HFF-Myc (cell line): ENCODE measurements at regions not wholly inside any gene's neighbourhood (a gene's known extent, or its start where the extent isn't known, plus 50 kb on each side); places are given as distances from the start of the nearest gene placed in this dataset.

Experiments used
- DNase-seq: peaks from one replicate; pipeline ENCODE4 v3.0.0-alpha.2; 2011; ENCODE audit warnings: low read depth; ENCODE audit errors: extremely low read depth
- H3K4me3 ChIP-seq: replicated peaks from 2 replicates; pipeline ENCODE4 v1.5.1; 2011; ENCODE audit warnings: low read depth, mild to moderate bottlenecking, control low read depth, low read length
- CTCF ChIP-seq: IDR thresholded peaks from 2 replicates; pipeline ENCODE4 v1.5.1; 2012; ENCODE audit warnings: mild to moderate bottlenecking, low read depth, low read length, control low read depth; ENCODE audit errors: missing control alignments

- no peak overlapping the region for H3K4me3 ChIP-seq
- DNase-seq = no peak
- TF ChIP-seq CTCF = no peak
Observed at GRCh38 chr2:16210841-16211240, 270.5 kb downstream of the MYCN start.

- no peak overlapping the region for H3K4me3 ChIP-seq
- DNase-seq = no peak
- no peak for TF ChIP-seq CTCF
Observed at GRCh38 chr2:16209799-16210198, 269.4 kb downstream of the MYCN start.

GRCh38 chr2:16208921-16209320 lies 268.6 kb downstream of the MYCN start:
- H3K4me3 ChIP-seq = no peak overlapping the region
- DNase-seq = no peak
- no peak for TF ChIP-seq CTCF

GRCh38 chr2:16208241-16208797 lies 268.0 kb downstream of the MYCN start:
- no peak for DNase-seq
- no peak overlapping the region for H3K4me3 ChIP-seq
- no peak for TF ChIP-seq CTCF

- no peak for DNase-seq
- TF ChIP-seq CTCF = no peak
- H3K4me3 ChIP-seq = no peak overlapping the region
Observed at GRCh38 chr2:16207611-16208010, 267.3 kb downstream of the MYCN start.

- DNase-seq = no peak
- no peak overlapping the region for H3K4me3 ChIP-seq
- no peak for TF ChIP-seq CTCF
Observed at GRCh38 chr2:16207151-16207550, 266.8 kb downstream of the MYCN start.

- no peak for TF ChIP-seq CTCF
- no peak for DNase-seq
- no peak overlapping the region for H3K4me3 ChIP-seq
Observed at GRCh38 chr2:16206191-16206944, 266.0 kb downstream of the MYCN start.
